BLaER1 (cell line): ENCODE measurements at regions not wholly inside any gene's neighbourhood (a gene's known extent, or its start where the extent isn't known, plus 50 kb on each side); places are given as distances from the start of the nearest gene placed in this dataset.

Source experiments
- H3K27ac ChIP-seq: shearing (Covaris generic); formaldehyde crosslinking; 2 replicates; pipeline ENCODE4 v1.8.1; 2022
- H3K27me3 ChIP-seq: shearing (Covaris generic); formaldehyde crosslinking; 2 replicates; pipeline ENCODE4 v1.8.1; 2022
- H3K36me3 ChIP-seq: shearing (Covaris generic); formaldehyde crosslinking; 2 replicates; pipeline ENCODE4 v1.8.1; 2022
- H3K4me1 ChIP-seq: shearing (Covaris generic); formaldehyde crosslinking; 2 replicates; pipeline ENCODE4 v1.8.1; 2022
- H3K4me2 ChIP-seq: shearing (Covaris generic); formaldehyde crosslinking; 2 replicates; pipeline ENCODE4 v1.8.1; 2022
- H3K4me3 ChIP-seq: shearing (Covaris generic); formaldehyde crosslinking; 2 replicates; pipeline ENCODE4 v1.8.1; 2022
- H3K9ac ChIP-seq: shearing (Covaris generic); formaldehyde crosslinking; 2 replicates; pipeline ENCODE4 v1.8.1; 2022
- H3K9me3 ChIP-seq: shearing (Covaris generic); formaldehyde crosslinking; 2 replicates; pipeline ENCODE4 v1.8.1; 2022
- H4K20me1 ChIP-seq: shearing (Covaris generic); formaldehyde crosslinking; 2 replicates; pipeline ENCODE4 v1.8.1; 2022
- Cebpa-rat ChIP-seq: shearing (Covaris generic); IDR thresholded peaks from 2 replicates; pipeline ENCODE4 v1.8.1; 2022

DNA sequence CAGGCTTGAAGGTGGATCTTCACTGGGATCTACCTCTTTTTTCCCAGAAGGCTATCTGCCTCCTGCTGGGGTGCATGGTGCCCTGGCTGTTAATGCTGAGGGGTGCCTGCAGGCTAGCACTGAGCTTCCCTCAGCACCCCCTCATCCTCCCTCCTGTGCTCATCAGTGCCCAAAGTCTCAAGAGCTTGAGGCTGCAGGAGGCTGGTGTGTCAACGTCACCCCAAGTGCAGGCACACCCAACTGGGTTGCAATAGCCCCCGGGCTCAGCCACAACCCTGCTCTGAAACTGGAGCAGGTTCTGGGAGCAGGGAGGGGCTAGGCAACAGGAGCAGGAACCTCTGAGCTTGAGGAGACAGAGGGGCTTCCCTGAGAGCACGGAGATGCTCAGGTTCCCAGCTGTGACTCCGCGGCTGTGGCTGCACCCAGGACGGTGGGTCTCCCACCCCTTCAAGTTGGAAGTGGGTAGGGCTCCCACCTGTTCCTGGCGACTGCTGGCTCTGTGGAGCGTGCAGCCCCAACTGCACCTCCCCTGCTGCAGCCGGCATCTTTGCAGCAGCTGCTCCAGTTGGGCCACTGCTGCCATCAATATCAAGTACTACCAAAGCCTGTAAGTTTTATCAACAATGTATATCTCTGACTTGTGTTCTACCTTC is 1266.6 kb upstream of the C9orf72 start:
- Histone ChIP-seq H3K36me3 (no peaks in the 10 kb centered on the region), H3K4me2 (no peak overlapping the region), H3K4me1 (no peaks in the 10 kb centered on the region), H3K27ac (no peak overlapping the region), H3K9ac (no peak overlapping the region), H3K9me3 (peaks cover 18% of the 10 kb centered on the region), H4K20me1 (no peaks in the 10 kb centered on the region), H3K27me3 (no peaks in the 10 kb centered on the region), H3K4me3 (no peak overlapping the region)
- no peak for TF ChIP-seq Cebpa-rat

GRCh38 chr9:28841775-28842174 is 1268.5 kb upstream of the C9orf72 start:
- no peak for TF ChIP-seq Cebpa-rat
- Histone ChIP-seq H3K4me2 (no peak overlapping the region), H4K20me1 (no peaks in the 10 kb centered on the region)

GRCh38 chr9:28847331-28847730 is 1274.0 kb upstream of the C9orf72 start:
- H3K4me3 ChIP-seq = no peak overlapping the region
- TF ChIP-seq Cebpa-rat = no peak
- no peak overlapping the region for H3K9ac ChIP-seq
- no peaks in the 10 kb centered on the region for H4K20me1 ChIP-seq
- no peaks in the 10 kb centered on the region for H3K9me3 ChIP-seq
- H3K4me1 ChIP-seq = no peaks in the 10 kb centered on the region
- H3K36me3 ChIP-seq = no peaks in the 10 kb centered on the region
- no peaks in the 10 kb centered on the region for H3K27me3 ChIP-seq
- no peak overlapping the region for H3K4me2 ChIP-seq
- no peak overlapping the region for H3K27ac ChIP-seq

More at GRCh38 chr9:28841775-28842174, 1268.5 kb upstream of the C9orf72 start:
- Histone ChIP-seq H3K9me3 (peaks cover 18% of the 10 kb centered on the region), H3K4me1 (no peaks in the 10 kb centered on the region), H3K9ac (no peak overlapping the region), H3K4me3 (no peak overlapping the region), H3K36me3 (no peaks in the 10 kb centered on the region), H3K27ac (no peak overlapping the region), H3K27me3 (no peaks in the 10 kb centered on the region)

- Histone ChIP-seq H3K27me3 (no peaks in the 10 kb centered on the region), H4K20me1 (no peaks in the 10 kb centered on the region), H3K27ac (no peak overlapping the region), H3K4me3 (no peak overlapping the region), H3K36me3 (no peaks in the 10 kb centered on the region), H3K4me2 (no peak overlapping the region), H3K9me3 (no peaks in the 10 kb centered on the region), H3K9ac (no peak overlapping the region), H3K4me1 (no peaks in the 10 kb centered on the region)
- no peak for TF ChIP-seq Cebpa-rat
Measured at GRCh38 chr9:28848671-28849070, 1275.4 kb upstream of the C9orf72 start.

DNA sequence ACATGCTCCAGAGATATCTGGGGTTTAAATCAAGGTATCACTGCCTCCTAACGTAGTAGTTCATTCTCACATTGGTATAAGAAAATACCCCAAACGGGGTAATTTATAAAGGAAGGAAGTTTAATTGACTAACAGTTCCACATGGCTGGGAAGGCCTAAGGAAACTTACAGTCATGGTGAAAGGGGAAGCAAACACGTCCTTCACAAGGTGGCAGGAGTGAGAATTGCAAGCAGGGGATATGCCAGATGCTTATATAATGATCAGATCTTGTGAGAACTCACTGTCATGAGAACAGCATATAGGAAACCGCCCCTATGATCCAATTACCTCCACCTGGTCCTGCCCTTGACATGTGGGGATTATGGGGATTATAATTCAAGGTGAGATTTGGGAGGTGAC is 1280.2 kb upstream of the C9orf72 start:
- Histone ChIP-seq H3K27ac (no peak overlapping the region), H3K4me2 (no peak overlapping the region), H3K4me1 (no peaks in the 10 kb centered on the region), H3K4me3 (no peak overlapping the region), H3K27me3 (no peaks in the 10 kb centered on the region), H3K9ac (no peak overlapping the region), H3K36me3 (no peaks in the 10 kb centered on the region), H4K20me1 (no peaks in the 10 kb centered on the region), H3K9me3 (no peaks in the 10 kb centered on the region)
- TF ChIP-seq Cebpa-rat = no peak

DNA sequence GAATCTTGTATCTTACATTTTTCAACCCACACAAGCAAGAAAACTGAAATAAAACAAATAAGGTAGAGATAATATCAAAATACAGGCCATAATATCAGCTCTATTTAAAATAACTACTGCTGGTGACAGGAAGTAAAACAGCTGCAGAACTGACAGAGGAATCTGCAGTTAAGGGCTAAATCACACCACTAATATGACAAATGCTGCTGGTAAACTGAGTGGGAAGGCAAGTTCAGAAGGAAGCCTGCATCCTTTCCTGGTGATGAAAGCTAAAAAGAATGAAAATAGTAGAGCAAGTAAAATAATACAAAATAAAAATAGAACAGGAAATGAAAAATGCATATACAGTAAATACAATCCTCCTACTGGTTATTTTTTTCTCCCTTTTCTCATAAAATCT is 1293.7 kb upstream of the C9orf72 start:
- Histone ChIP-seq H3K27ac (no peak overlapping the region), H3K36me3 (no peaks in the 10 kb centered on the region), H3K9me3 (no peaks in the 10 kb centered on the region), H4K20me1 (no peaks in the 10 kb centered on the region), H3K9ac (no peak overlapping the region), H3K4me2 (no peak overlapping the region), H3K4me3 (no peak overlapping the region), H3K27me3 (no peaks in the 10 kb centered on the region), H3K4me1 (no peaks in the 10 kb centered on the region)
- no peak for TF ChIP-seq Cebpa-rat

DNA sequence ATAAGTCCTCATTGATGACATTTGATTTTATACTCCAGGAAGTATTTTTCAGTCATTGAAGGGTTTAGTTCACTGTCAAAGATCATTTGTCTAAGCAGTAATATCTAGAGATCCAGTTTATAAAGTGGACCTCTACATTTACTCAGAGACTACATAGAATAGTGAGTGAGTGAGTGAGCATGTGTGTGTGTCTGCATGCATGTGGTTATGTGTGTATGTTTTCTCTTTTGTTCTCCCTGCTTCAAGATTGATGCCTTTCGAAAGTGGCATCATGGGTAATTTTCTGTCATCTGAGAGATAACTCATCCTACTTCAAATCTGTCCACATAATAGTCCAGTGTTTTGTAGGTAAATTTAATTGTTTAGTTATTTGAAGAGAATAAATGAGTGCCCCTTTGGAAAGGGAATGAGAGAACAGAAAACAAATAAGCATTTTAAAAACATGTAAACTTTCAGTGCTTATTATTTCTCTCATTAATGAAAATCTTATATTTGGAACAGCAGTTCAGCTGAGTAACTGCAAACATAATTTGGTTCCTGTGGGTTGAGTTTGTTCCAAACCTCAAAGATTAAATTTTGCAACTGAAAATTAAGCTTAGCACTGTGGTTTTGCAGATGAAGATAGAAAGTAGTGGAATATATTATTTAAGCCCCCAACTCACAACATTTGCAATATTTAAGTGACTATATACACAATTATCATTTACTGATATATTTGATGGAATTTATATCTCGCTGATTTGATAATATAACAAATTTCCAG is 1295.1 kb upstream of the C9orf72 start:
- H3K9ac ChIP-seq = no peak overlapping the region
- H3K36me3 ChIP-seq = no peaks in the 10 kb centered on the region
- no peak overlapping the region for H3K4me3 ChIP-seq
- no peaks in the 10 kb centered on the region for H3K4me1 ChIP-seq
- H3K27me3 ChIP-seq = no peaks in the 10 kb centered on the region
- no peaks in the 10 kb centered on the region for H4K20me1 ChIP-seq
- H3K9me3 ChIP-seq = no peaks in the 10 kb centered on the region
- TF ChIP-seq Cebpa-rat = no peak
- no peak overlapping the region for H3K4me2 ChIP-seq
- no peak overlapping the region for H3K27ac ChIP-seq

DNA sequence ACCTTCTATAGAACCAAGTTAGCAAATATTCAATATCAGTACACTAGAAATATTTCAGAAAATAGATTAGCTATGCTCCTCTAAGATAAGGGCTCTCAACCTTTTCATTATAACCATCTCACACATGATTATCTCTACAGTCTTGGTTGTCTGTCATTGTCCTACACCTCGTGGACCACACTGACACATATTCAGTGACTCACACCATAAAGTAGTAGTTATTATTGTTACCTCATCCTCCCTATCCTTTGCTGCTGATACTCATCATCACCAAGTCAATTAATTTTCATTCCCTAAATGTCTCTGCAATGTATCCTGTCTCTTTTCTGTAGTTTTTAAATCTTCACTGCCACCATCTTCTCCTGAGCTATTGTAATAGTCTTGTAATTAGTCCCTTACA is 1309.2 kb upstream of the C9orf72 start:
- no peak overlapping the region for H3K27ac ChIP-seq
- no peak for TF ChIP-seq Cebpa-rat
- no peak overlapping the region for H3K9ac ChIP-seq
- H3K4me1 ChIP-seq = peaks cover 6% of the 10 kb centered on the region
- no peaks in the 10 kb centered on the region for H3K27me3 ChIP-seq
- no peak overlapping the region for H3K4me2 ChIP-seq
- H3K9me3 ChIP-seq = no peaks in the 10 kb centered on the region
- H3K4me3 ChIP-seq = no peak overlapping the region
- H3K36me3 ChIP-seq = no peaks in the 10 kb centered on the region
- H4K20me1 ChIP-seq = no peaks in the 10 kb centered on the region

GRCh38 chr9:28883234-28883633 is 1310.0 kb upstream of the C9orf72 start:
- no peak overlapping the region for H3K4me3 ChIP-seq
- no peak for TF ChIP-seq Cebpa-rat
- H3K4me2 ChIP-seq = no peak overlapping the region

GRCh38 chr9:28887188-28887884 is 1314.1 kb upstream of the C9orf72 start:
- Histone ChIP-seq H3K4me3 (no peak overlapping the region), H4K20me1 (no peaks in the 10 kb centered on the region), H3K27ac (no peak overlapping the region), H3K4me1 (peaks cover 6% of the 10 kb centered on the region), H3K36me3 (no peaks in the 10 kb centered on the region), H3K4me2 (no peak overlapping the region), H3K9me3 (no peaks in the 10 kb centered on the region), H3K9ac (no peak overlapping the region), H3K27me3 (no peaks in the 10 kb centered on the region)
- no peak for TF ChIP-seq Cebpa-rat

More at GRCh38 chr9:28883234-28883633, 1310.0 kb upstream of the C9orf72 start:
- Histone ChIP-seq H3K36me3 (no peaks in the 10 kb centered on the region), H3K9me3 (no peaks in the 10 kb centered on the region), H3K4me1 (peaks cover 6% of the 10 kb centered on the region), H3K27me3 (no peaks in the 10 kb centered on the region), H3K27ac (no peak overlapping the region), H3K9ac (no peak overlapping the region), H4K20me1 (no peaks in the 10 kb centered on the region)
